ENCODE measurements at regions not wholly inside any gene's neighbourhood (a gene's known extent, or its start where the extent isn't known, plus 50 kb on each side); places are given as distances from the start of the nearest gene placed in this dataset.

GRCh38 chr9:20001058-20001457, 212.2 kb upstream of the SLC24A2 start:
- TF ChIP-seq EZH2 (IDR thresholded peaks at IDR 0.05; ENCODE audit: insufficient read depth, low read length) (no peak), CTCF (IDR thresholded peaks at IDR 0.05; ENCODE audit: insufficient read depth, low read depth, low read length) (no peak)

Measured in astrocyte (in vitro differentiated cells and primary cell).